GM23338 (cell line): ENCODE measurements at regions not wholly inside any gene's neighbourhood (a gene's known extent, or its start where the extent isn't known, plus 50 kb on each side); places are given as distances from the start of the nearest gene placed in this dataset.

Experiments used
- ATAC-seq: fragments of 200-7000 bp; cut with Tn5 transposase; 3 replicates; pipeline ENCODE4 v1.9.1; 2020
- DNase-seq: peaks from one replicate; pipeline ENCODE4 v3.0.0-alpha.2; 2015; ENCODE audit warnings: low spot score
- H2AFZ ChIP-seq: fragments of 200-600 bp; sonication (generic); 2 replicates; pipeline ENCODE4 v1.8.0; 2016; ENCODE audit warnings: antibody characterized with exemption, mild to moderate bottlenecking, moderate library complexity
- H3F3A ChIP-seq: fragments of 200-600 bp; sonication (generic); replicated peaks from 2 replicates; pipeline ENCODE4 v1.8.0; 2017; ENCODE audit warnings: antibody characterized with exemption, mixed run types, low read depth
- H3K27ac ChIP-seq: fragments of 200-600 bp; sonication (generic); 2 replicates; pipeline ENCODE4 v1.6.1; 2016; ENCODE audit warnings: low read depth
- H3K27me3 ChIP-seq: fragments of 200-600 bp; sonication (generic); 2 replicates; pipeline ENCODE4 v1.8.0; 2016; ENCODE audit warnings: mild to moderate bottlenecking, mixed run types, moderate library complexity; ENCODE audit not compliant: insufficient read depth
- H3K36me3 ChIP-seq: fragments of 200-600 bp; sonication (generic); 2 replicates; pipeline ENCODE4 v1.8.0; 2016; ENCODE audit warnings: mild to moderate bottlenecking; ENCODE audit not compliant: insufficient read depth
- H3K4me1 ChIP-seq: fragments of 200-600 bp; sonication (generic); 2 replicates; pipeline ENCODE4 v1.8.0; 2016; ENCODE audit warnings: mild to moderate bottlenecking, moderate library complexity; ENCODE audit not compliant: insufficient read depth
- H3K4me2 ChIP-seq: fragments of 200-600 bp; sonication (generic); 2 replicates; pipeline ENCODE4 v1.7.1; 2017; ENCODE audit warnings: mixed run types
- H3K4me3 ChIP-seq: fragments of 200-600 bp; sonication (generic); 2 replicates; pipeline ENCODE4 v1.6.1; 2016; ENCODE audit warnings: mixed run types
- H3K79me2 ChIP-seq: fragments of 200-600 bp; sonication (generic); replicated peaks from 2 replicates; pipeline ENCODE4 v1.8.0; 2017; ENCODE audit warnings: mild to moderate bottlenecking; ENCODE audit not compliant: insufficient read depth
- H3K9me2 ChIP-seq: fragments of 200-600 bp; sonication (generic); 2 replicates; pipeline ENCODE4 v1.8.0; 2017; ENCODE audit not compliant: insufficient read depth
- H4K20me1 ChIP-seq: fragments of 200-600 bp; sonication (generic); replicated peaks from 2 replicates; pipeline ENCODE4 v1.8.0; 2017; ENCODE audit warnings: mild to moderate bottlenecking; ENCODE audit not compliant: insufficient read depth
- H3K27ac Mint-ChIP-seq: 2 replicates; pipeline ENCODE4 v1.8.0; 2020; ENCODE audit warnings: inconsistent platforms, mild to moderate bottlenecking, moderate library complexity, mixed read lengths
- H3K27me3 Mint-ChIP-seq: 3 replicates; pipeline ENCODE4 v1.8.0; 2022; ENCODE audit warnings: low read depth, mild to moderate bottlenecking, moderate library complexity, mixed read lengths, inconsistent platforms; ENCODE audit not compliant: insufficient read depth, poor library complexity
- H3K36me3 Mint-ChIP-seq: 3 replicates; pipeline ENCODE4 v1.8.0; 2021; ENCODE audit warnings: low read depth, mild to moderate bottlenecking, inconsistent platforms, moderate library complexity, mixed read lengths
- H3K4me1 Mint-ChIP-seq: 3 replicates; pipeline ENCODE4 v1.8.0; 2020; ENCODE audit warnings: mild to moderate bottlenecking, inconsistent platforms, mixed read lengths
- H3K4me3 Mint-ChIP-seq: 3 replicates; pipeline ENCODE4 v1.8.0; 2021; ENCODE audit warnings: moderate library complexity, mild to moderate bottlenecking, inconsistent platforms, mixed read lengths
- H3K9me3 Mint-ChIP-seq: 3 replicates; pipeline ENCODE4 v1.8.0; 2020; ENCODE audit warnings: moderate library complexity, mild to moderate bottlenecking, inconsistent platforms, mixed read lengths
- CREB1 ChIP-seq: fragments of 250-450 bp; sonication (Bioruptor Pico); IDR thresholded peaks from 2 replicates; pipeline ENCODE4 v1.5.0; 2020; ENCODE audit warnings: low read depth, mild to moderate bottlenecking, moderate library complexity
- ETS1 ChIP-seq: IDR thresholded peaks from 2 replicates; pipeline ENCODE4 v1.6.1; 2016; ENCODE audit warnings: antibody characterized with exemption
- EZH2 ChIP-seq: fragments of 200-600 bp; sonication (generic); IDR thresholded peaks from one replicate; pipeline ENCODE4 v1.8.0; 2017; ENCODE audit warnings: antibody characterized with exemption, mild to moderate bottlenecking, low read depth; ENCODE audit not compliant: unreplicated experiment
- EZH2phosphoT487 ChIP-seq: fragments of 200-600 bp; sonication (generic); IDR thresholded peaks from one replicate; pipeline ENCODE4 v1.8.1; 2018; ENCODE audit warnings: antibody characterized with exemption; ENCODE audit not compliant: unreplicated experiment
- JUNB ChIP-seq: IDR thresholded peaks from one replicate; pipeline ENCODE4 v1.6.1; 2016; ENCODE audit warnings: antibody characterized with exemption; ENCODE audit not compliant: unreplicated experiment
- NANOG ChIP-seq: IDR thresholded peaks from 2 replicates; pipeline ENCODE4 v1.6.1; 2016; ENCODE audit warnings: antibody characterized with exemption, borderline replicate concordance
- POLR2AphosphoS5 ChIP-seq: IDR thresholded peaks from 2 replicates; pipeline ENCODE4 v1.6.1; 2016; ENCODE audit warnings: antibody characterized with exemption, low read depth
- REST ChIP-seq: IDR thresholded peaks from one replicate; pipeline ENCODE4 v1.6.1; 2018; ENCODE audit warnings: antibody characterized with exemption; ENCODE audit not compliant: unreplicated experiment
- STAT1 ChIP-seq: IDR thresholded peaks from one replicate; pipeline ENCODE4 v1.6.1; 2016; ENCODE audit warnings: antibody characterized with exemption; ENCODE audit not compliant: unreplicated experiment
- ZNF114 ChIP-seq: fragments of 250-450 bp; sonication (Bioruptor Pico); IDR thresholded peaks from 2 replicates; pipeline ENCODE4 v1.5.0; 2020; ENCODE audit warnings: mild to moderate bottlenecking, moderate library complexity
- ZNF331 ChIP-seq: fragments of 250-450 bp; sonication (Bioruptor Pico); IDR thresholded peaks from 2 replicates; pipeline ENCODE4 v1.5.0; 2020; ENCODE audit warnings: low read depth, mild to moderate bottlenecking, moderate library complexity
- TF ChIP-seq, protein P1 (sequence below), 2 experiments: fragments of 200-600 bp in 1 of 2; sonication (generic) in 1 of 2; conservative IDR thresholded peaks; 2 replicates each; pipeline versions ENCODE4 v1.5.1 to v1.6.1; 2016 to 2017; ENCODE audit warnings: antibody characterized with exemption in 2 of 2, low read depth in 2 of 2, mild to moderate bottlenecking in 2 of 2, moderate library complexity in 1 of 2

DNA sequence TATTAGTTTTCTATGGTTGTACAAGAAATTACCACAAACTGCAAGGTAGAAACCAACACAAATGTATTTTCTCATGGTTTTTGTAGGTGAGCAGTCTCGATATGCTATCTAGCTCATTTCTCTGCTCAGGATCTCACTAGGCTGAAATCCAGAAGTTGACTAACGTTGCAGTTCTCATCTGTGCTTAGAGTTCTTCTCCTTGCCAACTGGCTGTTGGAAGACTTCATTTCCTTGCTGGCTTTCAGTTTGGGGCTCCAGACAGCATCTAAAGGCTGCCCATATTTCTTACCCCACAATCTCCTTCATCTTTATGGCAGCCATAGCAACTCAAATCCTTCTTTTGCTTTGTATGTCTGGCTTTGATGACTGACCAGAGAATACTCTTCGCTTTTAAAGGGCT is 362.6 kb upstream of the ADGRL4 start (continued):
- no peak for TF ChIP-seq REST
- TF ChIP-seq, protein P1, sequence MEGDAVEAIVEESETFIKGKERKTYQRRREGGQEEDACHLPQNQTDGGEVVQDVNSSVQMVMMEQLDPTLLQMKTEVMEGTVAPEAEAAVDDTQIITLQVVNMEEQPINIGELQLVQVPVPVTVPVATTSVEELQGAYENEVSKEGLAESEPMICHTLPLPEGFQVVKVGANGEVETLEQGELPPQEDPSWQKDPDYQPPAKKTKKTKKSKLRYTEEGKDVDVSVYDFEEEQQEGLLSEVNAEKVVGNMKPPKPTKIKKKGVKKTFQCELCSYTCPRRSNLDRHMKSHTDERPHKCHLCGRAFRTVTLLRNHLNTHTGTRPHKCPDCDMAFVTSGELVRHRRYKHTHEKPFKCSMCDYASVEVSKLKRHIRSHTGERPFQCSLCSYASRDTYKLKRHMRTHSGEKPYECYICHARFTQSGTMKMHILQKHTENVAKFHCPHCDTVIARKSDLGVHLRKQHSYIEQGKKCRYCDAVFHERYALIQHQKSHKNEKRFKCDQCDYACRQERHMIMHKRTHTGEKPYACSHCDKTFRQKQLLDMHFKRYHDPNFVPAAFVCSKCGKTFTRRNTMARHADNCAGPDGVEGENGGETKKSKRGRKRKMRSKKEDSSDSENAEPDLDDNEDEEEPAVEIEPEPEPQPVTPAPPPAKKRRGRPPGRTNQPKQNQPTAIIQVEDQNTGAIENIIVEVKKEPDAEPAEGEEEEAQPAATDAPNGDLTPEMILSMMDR (conservative IDR thresholded peaks at IDR 0.05; ENCODE audit: low read depth in 2 of 2), result no peak
- TF ChIP-seq NANOG, result no peak
- TF ChIP-seq ZNF114 (CRISPR knock-in tag), result no peak
- TF ChIP-seq CREB1 (CRISPR knock-in tag), result no peak
- TF ChIP-seq ETS1, result no peak
- TF ChIP-seq EZH2phosphoT487, result no peak
- no peak for TF ChIP-seq EZH2
- TF ChIP-seq ZNF331 (CRISPR knock-in tag), result no peak

DNA sequence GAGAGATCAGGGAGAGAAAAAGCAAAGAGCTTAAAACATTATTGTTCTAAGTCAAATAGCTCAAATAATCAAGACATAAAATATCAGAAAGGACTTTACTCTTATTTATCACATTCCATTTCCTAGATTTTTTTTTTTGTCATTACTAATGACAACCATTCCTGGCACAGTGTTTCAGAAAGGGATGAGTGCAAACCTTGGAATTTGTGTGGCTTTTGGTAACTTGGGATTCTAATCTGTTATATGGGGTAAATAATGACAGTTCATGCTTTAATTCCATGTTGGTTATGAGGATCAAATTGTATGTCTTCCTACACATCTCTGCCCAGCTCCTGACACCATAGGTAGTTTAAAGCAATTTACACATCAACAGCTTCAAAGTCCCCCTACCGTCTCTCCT is 358.4 kb upstream of the ADGRL4 start:
- Histone ChIP-seq H4K20me1 (no peaks in the 10 kb centered on the region), H3K79me2 (no peaks in the 10 kb centered on the region), H3K27ac (no peak overlapping the region), H3K4me2 (no peak overlapping the region; the same call in 1 of the 2 replicates), H3F3A (no peaks in the 10 kb centered on the region), H3K9me2 (0 out of 2 replicates have a peak, but pooled peaks cover 7% of the 10 kb centered on the region), H3K4me3 (no peak overlapping the region), H2AFZ (no peak overlapping the region), H3K36me3 (no peaks in the 10 kb centered on the region), H3K4me1 (0 out of 2 replicates have a peak, but pooled peaks cover 3% of the 10 kb centered on the region), H3K27me3 (no peaks in the 10 kb centered on the region)
- no peak overlapping the region for H3K27ac Mint-ChIP-seq
- TF ChIP-seq NANOG (no peak), STAT1 (no peak), POLR2AphosphoS5 (no peak), ETS1 (no peak), EZH2 (no peak), CREB1 (CRISPR knock-in tag) (no peak), ZNF331 (CRISPR knock-in tag) (no peak), JUNB (no peak), EZH2phosphoT487 (no peak), ZNF114 (CRISPR knock-in tag) (no peak)
- TF ChIP-seq, protein P1 (conservative IDR thresholded peaks at IDR 0.05; ENCODE audit: low read depth in 2 of 2), result no peak
- peaks cover 16% of the 10 kb centered on the region for H3K4me1 Mint-ChIP-seq
- H3K4me3 Mint-ChIP-seq, result no peak overlapping the region
- H3K9me3 Mint-ChIP-seq, result no peaks in the 10 kb centered on the region; the same call in 2 of the 3 replicates
- ATAC-seq (no peak), DNase-seq (no peak)
- no peaks in the 10 kb centered on the region; the same call in 2 of the 3 replicates for H3K36me3 Mint-ChIP-seq
- no peaks in the 10 kb centered on the region for H3K27me3 Mint-ChIP-seq
